ENCODE measurements at regions not wholly inside any gene's neighbourhood (a gene's known extent, or its start where the extent isn't known, plus 50 kb on each side); places are given as distances from the start of the nearest gene placed in this dataset.

- TF ChIP-seq ATF3 (IDR thresholded peaks at IDR 0.05; ENCODE audit: insufficient read depth, low read depth, low read length) (no peak), NANOG (IDR thresholded peaks at IDR 0.05; ENCODE audit: insufficient read depth, low read depth, low read length, poor library complexity, severe bottlenecking) (no peak), KDM4A (IDR thresholded peaks at IDR 0.05; ENCODE audit: low read depth, low read length, severe bottlenecking) (no peak)
Measured at GRCh38 chr11:13140873-13141655, 131.9 kb downstream of the RASSF10 start (continued).
